ENCODE measurements at regions not wholly inside any gene's neighbourhood (a gene's known extent, or its start where the extent isn't known, plus 50 kb on each side); places are given as distances from the start of the nearest gene placed in this dataset.

DNA sequence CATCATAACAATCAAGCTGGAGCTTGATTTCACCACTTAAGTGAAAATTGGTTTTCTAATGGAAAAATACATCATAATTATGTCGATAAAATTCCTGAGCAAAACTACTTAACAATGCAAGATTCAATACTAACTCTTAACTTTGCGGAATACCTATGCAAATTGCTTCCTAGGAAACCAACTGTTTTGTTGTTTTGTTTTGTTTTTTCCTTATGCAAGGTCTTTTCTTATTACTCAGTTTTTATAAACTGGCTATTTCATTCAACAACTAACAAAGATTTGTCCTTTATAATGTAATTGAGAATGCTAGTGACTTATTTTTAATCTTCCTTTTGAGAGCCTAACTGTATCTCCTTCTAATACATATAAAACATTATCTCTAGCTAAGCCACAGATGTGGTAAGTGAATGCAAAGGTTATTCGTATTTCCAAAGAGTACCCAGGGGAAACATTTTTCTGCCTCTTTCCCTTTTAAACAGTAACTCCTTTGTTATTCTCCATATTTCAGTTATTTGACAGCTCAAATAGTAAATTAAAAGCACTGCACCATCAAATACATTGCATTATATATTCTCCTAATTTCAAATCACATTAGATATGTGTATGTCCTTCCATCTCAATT is 609.4 kb downstream of the SLCO4C1 start:
- DNase-seq (ENCODE audit: extremely low spot score) = no peak
- CTCF ChIA-PET = interaction anchor here (1.3 kb wide), 1 partner anchor 8 kb away, joined by 6 read pairs; no protein-coding TSS in a partner anchor
- POLR2A ChIA-PET = no interaction called here
- no peak for TF ChIP-seq ZNF384 (IDR thresholded peaks at IDR 0.05)
- no peak for TF ChIP-seq TARDBP (IDR thresholded peaks at IDR 0.05)
- TF ChIP-seq FOXM1 (IDR thresholded peaks at IDR 0.05; ENCODE audit: borderline replicate concordance) = no peak
- TF ChIP-seq BHLHE40 (IDR thresholded peaks at IDR 0.05; ENCODE audit: borderline replicate concordance) = no peak
- no peak for TF ChIP-seq L3MBTL2 (conservative IDR thresholded peaks at IDR 0.05)
- TF ChIP-seq LEF1 (IDR thresholded peaks at IDR 0.05; ENCODE audit: borderline replicate concordance) = no peak
- TF ChIP-seq SP1 (IDR thresholded peaks at IDR 0.05) = no peak
- no peak for TF ChIP-seq HDGF (IDR thresholded peaks at IDR 0.05; ENCODE audit: borderline replicate concordance)
- no peak for TF ChIP-seq NFRKB (IDR thresholded peaks at IDR 0.05)
- no peak for TF ChIP-seq FOXA1 (IDR thresholded peaks at IDR 0.05)
- TF ChIP-seq CTBP1 (IDR thresholded peaks at IDR 0.05; ENCODE audit: borderline replicate concordance) = no peak
- no peak for TF ChIP-seq PKNOX1 (IDR thresholded peaks at IDR 0.05)
- TF ChIP-seq ARNT (IDR thresholded peaks at IDR 0.05) = no peak
- no peak for TF ChIP-seq FOXK2 (IDR thresholded peaks at IDR 0.05)
- TF ChIP-seq SUZ12 (IDR thresholded peaks at IDR 0.05) = no peak
- TF ChIP-seq ELF4 (IDR thresholded peaks at IDR 0.05) = no peak

DNA sequence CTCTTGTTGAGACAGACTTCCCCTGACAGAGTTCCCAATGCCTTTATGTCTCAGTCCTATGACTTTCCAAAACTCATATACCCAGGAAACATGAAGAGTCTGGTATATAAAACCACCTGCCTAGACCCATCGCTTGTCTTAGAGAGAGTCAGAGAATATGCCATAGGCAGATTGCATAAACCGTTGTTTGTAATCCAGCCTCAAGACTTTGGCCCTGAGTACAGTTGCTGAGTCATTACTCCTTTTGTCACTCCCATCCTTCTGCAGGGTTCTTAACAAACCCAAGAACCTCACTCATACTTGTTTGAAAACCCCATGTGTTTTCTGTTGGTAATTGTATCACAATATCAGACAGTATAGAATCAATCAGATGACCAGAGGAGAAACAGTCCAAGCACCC is 616.3 kb downstream of the SLCO4C1 start:
- ChIA-PET CTCF (no interaction called here), POLR2A (no interaction called here)
- no peak for DNase-seq (ENCODE audit: extremely low spot score)

DNA sequence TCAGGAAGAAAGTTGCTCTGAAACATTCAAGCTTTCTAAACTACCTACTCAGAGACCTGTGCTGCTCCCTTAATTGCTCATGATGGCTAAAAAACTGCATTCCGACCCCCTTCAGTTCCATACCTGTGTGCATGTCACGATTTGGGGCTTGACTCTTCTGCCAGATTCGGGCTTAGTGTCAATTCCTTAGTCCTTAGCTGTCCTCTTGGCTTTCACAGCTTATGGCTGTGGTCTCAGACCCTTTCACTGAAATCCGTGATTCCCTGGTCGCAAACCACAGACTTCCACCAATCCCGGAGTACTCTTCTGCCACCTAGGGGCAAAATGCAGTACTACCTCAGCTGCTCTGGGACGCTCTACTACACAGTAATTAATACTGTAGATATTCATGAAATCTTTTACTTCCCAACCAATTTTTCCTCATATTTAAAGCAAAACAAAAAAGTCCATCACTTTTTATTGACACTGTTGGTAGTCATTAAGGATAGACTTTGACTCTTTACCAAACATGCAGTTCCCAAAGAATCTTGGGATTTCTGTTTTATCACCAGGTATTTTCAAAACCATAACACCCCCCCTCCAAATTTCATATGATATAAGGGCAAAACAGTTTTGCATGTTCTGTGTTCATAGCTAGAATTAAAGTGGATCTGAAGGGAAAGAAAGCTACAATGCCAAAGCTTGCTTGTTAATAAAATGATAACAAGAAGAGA is 617.4 kb downstream of the SLCO4C1 start:
- peak; percentile 74 for DNase-seq (ENCODE audit: extremely low spot score)
- ChIA-PET CTCF (interaction anchor here (0.6 to 1.3 kb wide), 14 partner anchors 8 to 1246 kb away, joined by 3 to 6 read pairs (median 3); no protein-coding TSS in a partner anchor), POLR2A (no interaction called here)
- TF ChIP-seq HDGF (IDR thresholded peaks at IDR 0.05; ENCODE audit: borderline replicate concordance) (no peak), ARNT (IDR thresholded peaks at IDR 0.05) (no peak), L3MBTL2 (conservative IDR thresholded peaks at IDR 0.05) (no peak), PKNOX1 (IDR thresholded peaks at IDR 0.05) (no peak), FOXM1 (IDR thresholded peaks at IDR 0.05; ENCODE audit: borderline replicate concordance) (no peak), TARDBP (IDR thresholded peaks at IDR 0.05) (no peak)

More for the DNA sequence above, 616.3 kb downstream of the SLCO4C1 start:
- TF ChIP-seq FOXM1 (IDR thresholded peaks at IDR 0.05; ENCODE audit: borderline replicate concordance) = no peak
- TF ChIP-seq HDGF (IDR thresholded peaks at IDR 0.05; ENCODE audit: borderline replicate concordance) = no peak
- TF ChIP-seq ZNF384 (IDR thresholded peaks at IDR 0.05) = no peak

DNA sequence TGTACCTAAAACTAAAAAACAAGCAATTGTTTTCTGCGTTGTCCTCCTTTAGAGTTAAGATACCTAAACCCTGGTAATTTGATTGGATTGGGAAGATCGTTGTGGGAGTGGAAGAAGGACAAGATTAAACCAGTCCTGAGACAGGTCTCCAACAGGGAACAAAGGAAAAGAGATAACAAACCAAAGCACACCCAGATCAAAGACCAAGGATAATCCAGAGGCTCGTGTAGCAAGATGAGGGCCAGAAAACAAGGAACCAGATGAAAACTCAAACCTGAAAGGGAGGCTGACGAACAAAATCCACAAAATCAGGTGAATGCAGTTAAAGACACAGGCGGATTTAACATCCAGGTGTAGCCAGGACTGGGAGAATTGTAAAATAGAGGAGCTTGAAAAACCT is 618.1 kb downstream of the SLCO4C1 start:
- CTCF ChIA-PET = interaction anchor here (0.6 to 1.3 kb wide), 12 partner anchors 9 to 548 kb away, joined by 3 to 6 read pairs (median 3); no protein-coding TSS in a partner anchor
- POLR2A ChIA-PET = no interaction called here
- TF ChIP-seq LEF1 (IDR thresholded peaks at IDR 0.05; ENCODE audit: borderline replicate concordance) (no peak), SUZ12 (IDR thresholded peaks at IDR 0.05) (no peak), ZNF384 (IDR thresholded peaks at IDR 0.05) (no peak), L3MBTL2 (conservative IDR thresholded peaks at IDR 0.05) (no peak), BHLHE40 (IDR thresholded peaks at IDR 0.05; ENCODE audit: borderline replicate concordance) (no peak), FOXA1 (IDR thresholded peaks at IDR 0.05) (no peak), FOXK2 (IDR thresholded peaks at IDR 0.05) (no peak), CTBP1 (IDR thresholded peaks at IDR 0.05; ENCODE audit: borderline replicate concordance) (no peak), TARDBP (IDR thresholded peaks at IDR 0.05) (no peak), PKNOX1 (IDR thresholded peaks at IDR 0.05) (no peak)
- no peak for DNase-seq (ENCODE audit: extremely low spot score)

- ChIA-PET CTCF (no interaction called here), POLR2A (no interaction called here)
- DNase-seq (ENCODE audit: extremely low spot score) = no peak
- no peak for TF ChIP-seq ARNT (IDR thresholded peaks at IDR 0.05)
- no peak for TF ChIP-seq CTBP1 (IDR thresholded peaks at IDR 0.05; ENCODE audit: borderline replicate concordance)
- no peak for TF ChIP-seq BHLHE40 (IDR thresholded peaks at IDR 0.05; ENCODE audit: borderline replicate concordance)
- TF ChIP-seq FOXA1 (IDR thresholded peaks at IDR 0.05) = no peak
- no peak for TF ChIP-seq TARDBP (IDR thresholded peaks at IDR 0.05)
- no peak for TF ChIP-seq HDGF (IDR thresholded peaks at IDR 0.05; ENCODE audit: borderline replicate concordance)
- TF ChIP-seq PKNOX1 (IDR thresholded peaks at IDR 0.05) = no peak
- no peak for TF ChIP-seq LEF1 (IDR thresholded peaks at IDR 0.05; ENCODE audit: borderline replicate concordance)
- TF ChIP-seq SP1 (IDR thresholded peaks at IDR 0.05) = no peak
- no peak for TF ChIP-seq FOXM1 (IDR thresholded peaks at IDR 0.05; ENCODE audit: borderline replicate concordance)
- no peak for TF ChIP-seq L3MBTL2 (conservative IDR thresholded peaks at IDR 0.05)
- TF ChIP-seq FOXK2 (IDR thresholded peaks at IDR 0.05) = no peak
- no peak for TF ChIP-seq ELF4 (IDR thresholded peaks at IDR 0.05)
- no peak for TF ChIP-seq NFRKB (IDR thresholded peaks at IDR 0.05)
- no peak for TF ChIP-seq SUZ12 (IDR thresholded peaks at IDR 0.05)
- no peak for TF ChIP-seq ZNF384 (IDR thresholded peaks at IDR 0.05)
These were observed 619.4 kb downstream of the SLCO4C1 start for GRCh38 chr5:101676646-101677045.

All from HEK293T (cell line).